ENCODE measurements at regions not wholly inside any gene's neighbourhood (a gene's known extent, or its start where the extent isn't known, plus 50 kb on each side); places are given as distances from the start of the nearest gene placed in this dataset.

GRCh38 chr14:23816371-23816770 is 137.2 kb upstream of the DHRS4 start:
- TF ChIP-seq YY1 (IDR thresholded peaks at IDR 0.05; ENCODE audit: insufficient read depth, insufficient read length), result no peak
- no peak for TF ChIP-seq ZNF274 (IDR thresholded peaks at IDR 0.05; ENCODE audit: low read depth, low read length)

Data from NT2/D1 (cell line).